ENCODE measurements at regions not wholly inside any gene's neighbourhood (a gene's known extent, or its start where the extent isn't known, plus 50 kb on each side); places are given as distances from the start of the nearest gene placed in this dataset.

DNA sequence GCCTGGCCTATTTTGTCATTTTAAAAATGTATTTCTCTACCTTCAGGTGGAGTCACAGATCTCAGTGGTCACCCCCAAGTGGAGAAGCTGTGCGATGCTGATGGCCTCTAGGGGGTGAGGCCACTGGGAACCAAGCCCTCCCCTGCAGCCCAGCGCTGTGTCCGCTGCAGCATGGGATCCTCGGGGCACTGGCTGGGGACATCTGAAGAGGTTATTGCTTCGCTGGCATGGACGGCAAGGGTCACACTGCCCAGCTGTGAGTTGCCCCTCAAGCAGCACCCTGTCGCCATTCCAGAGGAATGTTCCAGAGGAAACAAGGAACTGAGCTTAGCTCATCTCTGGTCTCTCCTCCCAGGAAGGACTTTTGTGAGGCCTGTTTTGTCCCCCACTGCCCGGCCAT lies 119.6 kb upstream of the S1PR3 start:
- TF ChIP-seq, protein P1, sequence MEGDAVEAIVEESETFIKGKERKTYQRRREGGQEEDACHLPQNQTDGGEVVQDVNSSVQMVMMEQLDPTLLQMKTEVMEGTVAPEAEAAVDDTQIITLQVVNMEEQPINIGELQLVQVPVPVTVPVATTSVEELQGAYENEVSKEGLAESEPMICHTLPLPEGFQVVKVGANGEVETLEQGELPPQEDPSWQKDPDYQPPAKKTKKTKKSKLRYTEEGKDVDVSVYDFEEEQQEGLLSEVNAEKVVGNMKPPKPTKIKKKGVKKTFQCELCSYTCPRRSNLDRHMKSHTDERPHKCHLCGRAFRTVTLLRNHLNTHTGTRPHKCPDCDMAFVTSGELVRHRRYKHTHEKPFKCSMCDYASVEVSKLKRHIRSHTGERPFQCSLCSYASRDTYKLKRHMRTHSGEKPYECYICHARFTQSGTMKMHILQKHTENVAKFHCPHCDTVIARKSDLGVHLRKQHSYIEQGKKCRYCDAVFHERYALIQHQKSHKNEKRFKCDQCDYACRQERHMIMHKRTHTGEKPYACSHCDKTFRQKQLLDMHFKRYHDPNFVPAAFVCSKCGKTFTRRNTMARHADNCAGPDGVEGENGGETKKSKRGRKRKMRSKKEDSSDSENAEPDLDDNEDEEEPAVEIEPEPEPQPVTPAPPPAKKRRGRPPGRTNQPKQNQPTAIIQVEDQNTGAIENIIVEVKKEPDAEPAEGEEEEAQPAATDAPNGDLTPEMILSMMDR (IDR thresholded peaks at IDR 0.05), result no peak
- TF ChIP-seq, protein P2, sequence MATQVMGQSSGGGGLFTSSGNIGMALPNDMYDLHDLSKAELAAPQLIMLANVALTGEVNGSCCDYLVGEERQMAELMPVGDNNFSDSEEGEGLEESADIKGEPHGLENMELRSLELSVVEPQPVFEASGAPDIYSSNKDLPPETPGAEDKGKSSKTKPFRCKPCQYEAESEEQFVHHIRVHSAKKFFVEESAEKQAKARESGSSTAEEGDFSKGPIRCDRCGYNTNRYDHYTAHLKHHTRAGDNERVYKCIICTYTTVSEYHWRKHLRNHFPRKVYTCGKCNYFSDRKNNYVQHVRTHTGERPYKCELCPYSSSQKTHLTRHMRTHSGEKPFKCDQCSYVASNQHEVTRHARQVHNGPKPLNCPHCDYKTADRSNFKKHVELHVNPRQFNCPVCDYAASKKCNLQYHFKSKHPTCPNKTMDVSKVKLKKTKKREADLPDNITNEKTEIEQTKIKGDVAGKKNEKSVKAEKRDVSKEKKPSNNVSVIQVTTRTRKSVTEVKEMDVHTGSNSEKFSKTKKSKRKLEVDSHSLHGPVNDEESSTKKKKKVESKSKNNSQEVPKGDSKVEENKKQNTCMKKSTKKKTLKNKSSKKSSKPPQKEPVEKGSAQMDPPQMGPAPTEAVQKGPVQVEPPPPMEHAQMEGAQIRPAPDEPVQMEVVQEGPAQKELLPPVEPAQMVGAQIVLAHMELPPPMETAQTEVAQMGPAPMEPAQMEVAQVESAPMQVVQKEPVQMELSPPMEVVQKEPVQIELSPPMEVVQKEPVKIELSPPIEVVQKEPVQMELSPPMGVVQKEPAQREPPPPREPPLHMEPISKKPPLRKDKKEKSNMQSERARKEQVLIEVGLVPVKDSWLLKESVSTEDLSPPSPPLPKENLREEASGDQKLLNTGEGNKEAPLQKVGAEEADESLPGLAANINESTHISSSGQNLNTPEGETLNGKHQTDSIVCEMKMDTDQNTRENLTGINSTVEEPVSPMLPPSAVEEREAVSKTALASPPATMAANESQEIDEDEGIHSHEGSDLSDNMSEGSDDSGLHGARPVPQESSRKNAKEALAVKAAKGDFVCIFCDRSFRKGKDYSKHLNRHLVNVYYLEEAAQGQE (IDR thresholded peaks at IDR 0.05; ENCODE audit: insufficient read depth in 1 of 2, low read depth in 2 of 2, low read length in 1 of 2), result no peak
- TF ChIP-seq POLR2AphosphoS5 (IDR thresholded peaks at IDR 0.05; ENCODE audit: low read depth, low read length), result no peak
